Trophoblast cell (in vitro differentiated cells and primary cell): ENCODE measurements at regions not wholly inside any gene's neighbourhood (a gene's known extent, or its start where the extent isn't known, plus 50 kb on each side); places are given as distances from the start of the nearest gene placed in this dataset.
A peak's percentile ranks its signal among the peaks of the same experiment; 100 is the strongest.
"Not testable (repeated sequence)": the region's sequence is repeated elsewhere in the genome, so short reads cannot be mapped to it uniquely, and the experiment has no call there.

Experiments used
- DNase-seq, 2 donors: peaks; one replicate each; pipeline ENCODE4 v3.0.0-alpha.2; 2016
- H2AFZ ChIP-seq: 2 replicates; pipeline ENCODE4 v1.6.1; 2013; ENCODE audit warnings: low read length, moderate library complexity, mild to moderate bottlenecking; ENCODE audit not compliant: insufficient read depth, poor library complexity
- H2AK5ac ChIP-seq: 2 replicates; pipeline ENCODE4 v1.6.1; 2013; ENCODE audit warnings: mild to moderate bottlenecking, low read length
- H2BK120ac ChIP-seq: 2 replicates; pipeline ENCODE4 v1.6.1; 2013; ENCODE audit warnings: low read length, mild to moderate bottlenecking, moderate library complexity; ENCODE audit not compliant: insufficient read depth, poor library complexity
- H2BK12ac ChIP-seq: 2 replicates; pipeline ENCODE4 v1.6.1; 2013; ENCODE audit warnings: mild to moderate bottlenecking, low read length, moderate library complexity
- H2BK5ac ChIP-seq: 2 replicates; pipeline ENCODE4 v1.6.1; 2013; ENCODE audit warnings: low read length, low read depth, moderate library complexity, mild to moderate bottlenecking; ENCODE audit not compliant: poor library complexity
- H3K14ac ChIP-seq: 2 replicates; pipeline ENCODE4 v1.6.1; 2013; ENCODE audit warnings: mild to moderate bottlenecking, low read length
- H3K18ac ChIP-seq: 2 replicates; pipeline ENCODE4 v1.6.1; 2013; ENCODE audit warnings: mild to moderate bottlenecking, low read length
- H3K23ac ChIP-seq: 2 replicates; pipeline ENCODE4 v1.6.1; 2013; ENCODE audit warnings: low read length
- H3K27ac ChIP-seq: 2 replicates; pipeline ENCODE4 v1.5.1; 2013; ENCODE audit warnings: low read depth, mild to moderate bottlenecking, inconsistent platforms, low read length, moderate library complexity
- H3K27me3 ChIP-seq: 2 replicates; pipeline ENCODE4 v1.6.1; 2013; ENCODE audit warnings: inconsistent platforms, mild to moderate bottlenecking, low read length, moderate library complexity; ENCODE audit not compliant: insufficient read depth
- H3K36me3 ChIP-seq, 2 experiments: 1 replicate in 1 of 2; 2 replicates in 1 of 2; pipeline ENCODE4 v1.6.1; 2013; ENCODE audit warnings: low read length in 2 of 2, mild to moderate bottlenecking in 2 of 2, moderate library complexity in 1 of 2; ENCODE audit not compliant: insufficient read depth in 2 of 2, control insufficient read depth in 1 of 2
- H3K4ac ChIP-seq: 2 replicates; pipeline ENCODE4 v1.6.1; 2013; ENCODE audit warnings: low read depth, mild to moderate bottlenecking, low read length, moderate library complexity
- H3K4me1 ChIP-seq, 2 experiments: 1 replicate in 1 of 2; 2 replicates in 1 of 2; pipeline ENCODE4 v1.6.1; 2013; ENCODE audit warnings: low read length in 2 of 2, mild to moderate bottlenecking in 2 of 2, moderate library complexity in 1 of 2; ENCODE audit not compliant: insufficient read depth in 2 of 2, control insufficient read depth in 1 of 2
- H3K4me2 ChIP-seq: 2 replicates; pipeline ENCODE4 v1.6.1; 2013; ENCODE audit warnings: inconsistent platforms, mild to moderate bottlenecking, low read length, moderate library complexity
- H3K4me3 ChIP-seq: 2 replicates; pipeline ENCODE4 v1.5.1; 2013; ENCODE audit warnings: mild to moderate bottlenecking, low read depth, low read length, inconsistent platforms
- H3K79me1 ChIP-seq: one replicate; pipeline ENCODE4 v1.6.1; 2013; ENCODE audit warnings: low read length
- H3K79me2 ChIP-seq: 2 replicates; pipeline ENCODE4 v1.6.1; 2013; ENCODE audit warnings: low read length, mild to moderate bottlenecking; ENCODE audit not compliant: control insufficient read depth, insufficient read depth, poor library complexity
- H3K9ac ChIP-seq: 2 replicates; pipeline ENCODE4 v1.6.1; 2013; ENCODE audit warnings: mild to moderate bottlenecking, low read length
- H3K9me3 ChIP-seq: 2 replicates; pipeline ENCODE4 v1.6.1; 2013; ENCODE audit warnings: low read depth, mild to moderate bottlenecking, control low read depth, inconsistent platforms, low read length; ENCODE audit not compliant: insufficient read depth
- H4K12ac ChIP-seq: 2 replicates; pipeline ENCODE4 v1.6.1; 2013; ENCODE audit warnings: low read depth, mild to moderate bottlenecking, low read length, moderate library complexity
- H4K8ac ChIP-seq: 2 replicates; pipeline ENCODE4 v1.6.1; 2013; ENCODE audit warnings: low read depth, mild to moderate bottlenecking, low read length, moderate library complexity
- H4K91ac ChIP-seq: one replicate; pipeline ENCODE4 v1.6.1; 2013; ENCODE audit warnings: low read depth, mild to moderate bottlenecking, low read length, moderate library complexity
- WGBS: extraction: QIAGEN DNeasy Blood & Tissue Kit; methylation state at CpG from one replicate; pipeline ENCODE4 v1.1.7; 2013; ENCODE audit warnings: missing lambda C conversion rate; ENCODE audit not compliant: insufficient read length, insufficient coverage; ENCODE audit errors: extremely low coverage; 5-methylcytosine and 5-hydroxymethylcytosine counted together

DNA sequence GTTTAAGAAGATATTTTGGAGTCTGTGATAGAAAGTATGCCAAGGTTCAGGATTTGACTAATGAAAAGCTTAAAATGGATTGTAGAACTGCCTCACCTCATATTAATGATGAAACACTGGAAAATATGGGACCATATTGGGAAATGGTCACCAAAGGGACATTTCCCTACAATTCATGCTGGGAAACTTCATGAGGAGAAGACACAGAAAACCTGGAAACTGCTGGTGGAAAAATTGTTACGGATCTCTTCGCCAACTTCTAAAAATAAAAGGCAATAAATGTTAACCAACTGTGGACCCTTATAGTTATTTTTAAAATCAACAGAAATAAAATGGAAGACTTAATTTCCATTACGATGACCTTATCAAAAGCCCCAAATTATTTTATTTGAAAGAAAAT, 97.6 kb upstream of the FRMD4B start:
- H3K4me3 ChIP-seq, result no peak overlapping the region
- no peak overlapping the region for H3K27ac ChIP-seq
- no peak overlapping the region for H3K23ac ChIP-seq
- H2AK5ac ChIP-seq, result no peak overlapping the region
- no peaks in the 10 kb centered on the region for H3K27me3 ChIP-seq
- H3K9ac ChIP-seq, result no peak overlapping the region
- H4K91ac ChIP-seq, result no peak overlapping the region
- H3K36me3 ChIP-seq, result no peaks in the 10 kb centered on the region
- H3K4me2 ChIP-seq, result no peak overlapping the region
- no peaks in the 10 kb centered on the region for H3K79me1 ChIP-seq
- no peak overlapping the region for H3K18ac ChIP-seq
- WGBS, result no CpG with 5 or more reads among the region's 3 CpGs
- H4K12ac ChIP-seq, result no peak overlapping the region
- H2BK120ac ChIP-seq, result no peak overlapping the region
- H3K4me1 ChIP-seq, result no peaks in the 10 kb centered on the region
- no peak overlapping the region for H2BK12ac ChIP-seq
- H2AFZ ChIP-seq, result no peak overlapping the region
- peaks cover 1% of the 10 kb centered on the region for H3K9me3 ChIP-seq
- no peak overlapping the region for H3K4ac ChIP-seq
- no peaks in the 10 kb centered on the region for H3K79me2 ChIP-seq
- DNase-seq, result no peak
- no peak overlapping the region for H2BK5ac ChIP-seq
- H3K14ac ChIP-seq, result no peak overlapping the region
- no peak overlapping the region for H4K8ac ChIP-seq

- H3K9me3 ChIP-seq, H2AFZ ChIP-seq, H3K79me1 ChIP-seq, H3K18ac ChIP-seq, H2BK120ac ChIP-seq, H2BK12ac ChIP-seq, H4K12ac ChIP-seq, H3K4ac ChIP-seq, H4K91ac ChIP-seq, H3K4me2 ChIP-seq, H3K4me3 ChIP-seq, H3K27ac ChIP-seq, H3K27me3 ChIP-seq, H3K36me3 ChIP-seq, H3K14ac ChIP-seq, H3K9ac ChIP-seq, H3K4me1 ChIP-seq, DNase-seq, H2AK5ac ChIP-seq, H3K23ac ChIP-seq, H4K8ac ChIP-seq, H3K79me2 ChIP-seq, H2BK5ac ChIP-seq: not testable (repeated sequence)
- WGBS, result no CpG with 5 or more reads among the region's 16 CpGs
Measured at GRCh38 chr3:69480986-69481385, 95.1 kb upstream of the FRMD4B start.

DNA sequence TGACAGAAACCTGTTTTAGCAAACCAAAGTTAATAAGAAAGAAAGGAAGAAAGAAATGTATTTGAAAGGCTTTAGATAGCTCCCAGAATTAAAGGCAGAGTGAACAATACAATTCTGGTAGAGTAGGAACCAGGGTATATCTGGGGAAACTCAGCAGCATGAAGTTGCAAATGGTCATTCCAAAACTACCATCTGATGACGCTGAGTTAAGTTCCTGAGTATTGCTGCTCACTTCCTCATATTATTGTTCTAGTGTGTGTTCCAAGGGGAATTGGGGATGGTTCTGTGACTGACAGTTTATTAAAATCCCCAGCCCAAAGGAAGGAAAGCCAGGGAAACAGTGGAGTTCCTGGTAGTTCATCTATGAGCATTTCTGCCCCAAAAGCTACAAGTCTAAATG, 88.3 kb upstream of the FRMD4B start:
- H3K4ac ChIP-seq, result no peak overlapping the region
- no peak overlapping the region for H2BK12ac ChIP-seq
- no peaks in the 10 kb centered on the region for H3K79me2 ChIP-seq
- no peaks in the 10 kb centered on the region for H3K4me1 ChIP-seq
- H3K79me1 ChIP-seq, result no peaks in the 10 kb centered on the region
- H3K27ac ChIP-seq, result no peak overlapping the region
- H3K27me3 ChIP-seq, result no peaks in the 10 kb centered on the region
- WGBS, result no CpG with 5 or more reads among the region's 1 CpG
- H3K23ac ChIP-seq, result no peak overlapping the region
- H3K36me3 ChIP-seq, result no peaks in the 10 kb centered on the region
- no peak overlapping the region for H2BK5ac ChIP-seq
- no peak overlapping the region for H4K91ac ChIP-seq
- H2AK5ac ChIP-seq, result no peak overlapping the region
- no peak overlapping the region for H3K4me2 ChIP-seq
- DNase-seq, result peak in 1 of 2 donors; percentile 33
- H4K12ac ChIP-seq, result no peak overlapping the region
- no peak overlapping the region for H4K8ac ChIP-seq
- H3K14ac ChIP-seq, result no peak overlapping the region
- no peak overlapping the region for H3K18ac ChIP-seq
- no peak overlapping the region for H2BK120ac ChIP-seq
- no peak overlapping the region for H3K9ac ChIP-seq
- H3K4me3 ChIP-seq, result no peak overlapping the region
- H2AFZ ChIP-seq, result no peak overlapping the region
- no peaks in the 10 kb centered on the region for H3K9me3 ChIP-seq

DNA sequence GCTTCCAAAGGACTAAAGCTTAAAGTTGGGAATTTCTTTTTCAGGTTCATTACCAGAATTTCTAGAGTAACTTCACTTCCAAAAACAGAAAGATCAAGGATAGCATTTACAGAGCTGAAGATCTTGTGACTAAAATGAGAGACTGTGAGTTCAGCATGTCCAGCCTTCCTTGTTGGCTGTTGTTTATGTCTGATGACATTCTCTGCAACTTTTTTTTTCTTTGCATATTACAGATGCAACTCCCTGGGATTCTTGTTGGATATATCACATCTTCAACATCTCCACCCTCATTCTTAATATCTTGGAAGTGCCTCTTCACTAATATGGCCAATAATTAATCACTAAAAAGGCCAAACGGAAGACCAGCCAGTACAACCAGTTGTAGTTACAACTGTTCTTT, 86.2 kb upstream of the FRMD4B start:
- no peak overlapping the region for H3K4me2 ChIP-seq
- H3K18ac ChIP-seq, result no peak overlapping the region
- H3K79me2 ChIP-seq, result no peaks in the 10 kb centered on the region
- H3K4ac ChIP-seq, result no peak overlapping the region
- no peaks in the 10 kb centered on the region for H3K4me1 ChIP-seq
- no peak overlapping the region for H2AK5ac ChIP-seq
- no peak overlapping the region for H3K27ac ChIP-seq
- H4K12ac ChIP-seq, result no peak overlapping the region
- no peak overlapping the region for H2BK5ac ChIP-seq
- H4K8ac ChIP-seq, result no peak overlapping the region
- WGBS, result no CpG with 5 or more reads among the region's 1 CpG
- DNase-seq, result peak in 1 of 2 donors; percentile 62
- H2BK120ac ChIP-seq, result no peak overlapping the region
- H3K9ac ChIP-seq, result no peak overlapping the region
- no peaks in the 10 kb centered on the region for H3K79me1 ChIP-seq
- no peak overlapping the region for H3K23ac ChIP-seq
- H4K91ac ChIP-seq, result no peak overlapping the region
- no peak overlapping the region for H3K4me3 ChIP-seq
- H3K14ac ChIP-seq, result no peak overlapping the region
- no peak overlapping the region for H2BK12ac ChIP-seq
- H2AFZ ChIP-seq, result no peak overlapping the region
- no peaks in the 10 kb centered on the region for H3K36me3 ChIP-seq
- H3K27me3 ChIP-seq, result no peaks in the 10 kb centered on the region
- H3K9me3 ChIP-seq, result no peaks in the 10 kb centered on the region
